ENCODE measurements at regions not wholly inside any gene's neighbourhood (a gene's known extent, or its start where the extent isn't known, plus 50 kb on each side); places are given as distances from the start of the nearest gene placed in this dataset.

DNA sequence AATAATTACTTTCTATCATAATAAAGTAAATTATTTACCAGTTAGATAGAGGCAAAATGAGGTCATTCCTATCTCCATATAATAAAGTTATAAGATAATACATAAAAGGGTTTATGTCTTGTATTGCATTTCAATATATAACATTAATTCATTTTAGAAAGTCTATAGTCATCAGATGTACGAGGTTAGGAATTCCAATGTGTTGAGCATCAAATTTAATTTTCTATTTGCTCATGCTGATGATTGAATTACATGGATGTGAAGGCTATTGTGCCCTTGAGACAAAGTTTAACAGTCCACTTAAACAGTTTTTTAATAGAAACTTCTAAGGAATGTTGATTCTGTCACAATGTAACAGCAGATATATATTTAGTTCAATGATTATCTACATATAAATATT lies 678.3 kb upstream of the LRRN3 start:
- no peak for TF ChIP-seq POLR2A (IDR thresholded peaks at IDR 0.05)
- TF ChIP-seq, protein P1, sequence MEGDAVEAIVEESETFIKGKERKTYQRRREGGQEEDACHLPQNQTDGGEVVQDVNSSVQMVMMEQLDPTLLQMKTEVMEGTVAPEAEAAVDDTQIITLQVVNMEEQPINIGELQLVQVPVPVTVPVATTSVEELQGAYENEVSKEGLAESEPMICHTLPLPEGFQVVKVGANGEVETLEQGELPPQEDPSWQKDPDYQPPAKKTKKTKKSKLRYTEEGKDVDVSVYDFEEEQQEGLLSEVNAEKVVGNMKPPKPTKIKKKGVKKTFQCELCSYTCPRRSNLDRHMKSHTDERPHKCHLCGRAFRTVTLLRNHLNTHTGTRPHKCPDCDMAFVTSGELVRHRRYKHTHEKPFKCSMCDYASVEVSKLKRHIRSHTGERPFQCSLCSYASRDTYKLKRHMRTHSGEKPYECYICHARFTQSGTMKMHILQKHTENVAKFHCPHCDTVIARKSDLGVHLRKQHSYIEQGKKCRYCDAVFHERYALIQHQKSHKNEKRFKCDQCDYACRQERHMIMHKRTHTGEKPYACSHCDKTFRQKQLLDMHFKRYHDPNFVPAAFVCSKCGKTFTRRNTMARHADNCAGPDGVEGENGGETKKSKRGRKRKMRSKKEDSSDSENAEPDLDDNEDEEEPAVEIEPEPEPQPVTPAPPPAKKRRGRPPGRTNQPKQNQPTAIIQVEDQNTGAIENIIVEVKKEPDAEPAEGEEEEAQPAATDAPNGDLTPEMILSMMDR (IDR thresholded peaks at IDR 0.05), result no peak

All from lower leg skin (tissue), 3 donors.